Right lobe of liver (tissue), 4 donors: ENCODE measurements at regions not wholly inside any gene's neighbourhood (a gene's known extent, or its start where the extent isn't known, plus 50 kb on each side); places are given as distances from the start of the nearest gene placed in this dataset.

Experiments
- POLR2A ChIP-seq: fragments of 450-650 bp; IDR thresholded peaks from one replicate; pipeline ENCODE4 v1.6.1; 2017; ENCODE audit warnings: antibody characterized with exemption, mild to moderate bottlenecking
- TF ChIP-seq, protein P1 (sequence below), 4 donors: fragments of 200-600 bp in 3 of 4; fragments of 450-650 bp in 1 of 4; IDR thresholded peaks; one replicate each; pipeline versions ENCODE4 v1.5.1 to v1.8.0; 2016 to 2022; ENCODE audit warnings: antibody characterized with exemption in 4 of 4, mild to moderate bottlenecking in 2 of 4
- donor health status: DM: no; HTN: no; CAD: no.
- donor health status: DM: no; HTN: no; CAD: no.
- donor health status: DM: no; HTN: yes; CAD: no.

DNA sequence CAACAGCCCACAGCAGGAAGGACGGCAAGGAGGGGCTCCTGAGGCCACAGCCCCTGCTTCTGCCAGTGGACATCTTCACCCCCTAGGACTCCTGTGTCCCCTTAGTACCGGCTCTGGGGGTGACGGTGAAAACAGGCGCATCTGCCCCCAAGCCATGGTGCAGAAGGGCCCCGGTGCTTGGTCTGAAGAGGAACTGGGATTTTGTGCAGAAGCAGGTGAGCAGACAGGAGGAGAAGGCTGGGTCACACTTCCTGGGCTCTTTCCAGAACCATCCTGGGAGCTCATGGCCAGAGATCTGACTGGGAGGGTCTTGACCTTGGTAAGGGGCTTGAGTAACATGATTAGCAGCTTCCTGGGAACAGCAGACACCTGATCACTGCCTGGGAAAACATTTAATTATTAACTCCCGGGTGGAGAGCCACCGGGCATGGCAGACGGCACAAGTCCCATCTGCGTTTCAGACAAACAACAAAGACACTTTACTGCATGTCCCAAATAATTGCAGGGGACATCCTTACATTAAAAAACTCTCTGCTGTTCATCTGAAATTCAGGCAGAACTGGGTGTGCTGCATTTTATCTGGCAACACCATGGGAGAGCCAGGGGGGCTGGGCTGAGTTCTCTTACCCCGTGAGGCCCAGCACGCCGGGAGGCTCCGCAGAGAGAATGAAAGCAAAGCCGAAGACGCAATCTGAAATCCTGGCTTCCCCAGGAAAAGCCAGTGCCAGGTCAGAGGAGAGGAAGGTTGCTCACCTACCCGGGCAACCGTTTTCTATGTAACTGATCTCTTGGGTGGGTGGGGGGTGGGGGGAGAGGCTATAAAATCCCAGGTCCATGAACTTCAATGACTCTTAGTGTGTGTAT, 1542.8 kb downstream of the TSPY10 start:
- TF ChIP-seq, protein P1, sequence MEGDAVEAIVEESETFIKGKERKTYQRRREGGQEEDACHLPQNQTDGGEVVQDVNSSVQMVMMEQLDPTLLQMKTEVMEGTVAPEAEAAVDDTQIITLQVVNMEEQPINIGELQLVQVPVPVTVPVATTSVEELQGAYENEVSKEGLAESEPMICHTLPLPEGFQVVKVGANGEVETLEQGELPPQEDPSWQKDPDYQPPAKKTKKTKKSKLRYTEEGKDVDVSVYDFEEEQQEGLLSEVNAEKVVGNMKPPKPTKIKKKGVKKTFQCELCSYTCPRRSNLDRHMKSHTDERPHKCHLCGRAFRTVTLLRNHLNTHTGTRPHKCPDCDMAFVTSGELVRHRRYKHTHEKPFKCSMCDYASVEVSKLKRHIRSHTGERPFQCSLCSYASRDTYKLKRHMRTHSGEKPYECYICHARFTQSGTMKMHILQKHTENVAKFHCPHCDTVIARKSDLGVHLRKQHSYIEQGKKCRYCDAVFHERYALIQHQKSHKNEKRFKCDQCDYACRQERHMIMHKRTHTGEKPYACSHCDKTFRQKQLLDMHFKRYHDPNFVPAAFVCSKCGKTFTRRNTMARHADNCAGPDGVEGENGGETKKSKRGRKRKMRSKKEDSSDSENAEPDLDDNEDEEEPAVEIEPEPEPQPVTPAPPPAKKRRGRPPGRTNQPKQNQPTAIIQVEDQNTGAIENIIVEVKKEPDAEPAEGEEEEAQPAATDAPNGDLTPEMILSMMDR (IDR thresholded peaks at IDR 0.05), result no peak
- no peak for TF ChIP-seq POLR2A
